Hematopoietic multipotent progenitor cell treated with erythropoietin and hydrocortisone succinate and interleukin-3 and kit ligand, for 8 days (in vitro differentiated cells): ENCODE measurements at regions not wholly inside any gene's neighbourhood (a gene's known extent, or its start where the extent isn't known, plus 50 kb on each side); places are given as distances from the start of the nearest gene placed in this dataset.
"Not testable (repeated sequence)": the region's sequence is repeated elsewhere in the genome, so short reads cannot be mapped to it uniquely, and the experiment has no call there.

Experiments
- DNase-seq: peaks from one replicate; pipeline ENCODE4 v3.0.0-alpha.2; 2015

GRCh38 chr4:18100657-18101056, 79.1 kb upstream of the LCORL start:
- no peak for DNase-seq

- not testable (repeated sequence) for DNase-seq
These were observed 68.9 kb upstream of the LCORL start for GRCh38 chr4:18090447-18090846.

GRCh38 chr4:18082236-18082635, 60.7 kb upstream of the LCORL start:
- DNase-seq = no peak

GRCh38 chr4:18081708-18082107, 60.2 kb upstream of the LCORL start:
- no peak for DNase-seq

GRCh38 chr4:18077808-18078207, 56.3 kb upstream of the LCORL start:
- DNase-seq = no peak

GRCh38 chr4:18075823-18076433, 54.4 kb upstream of the LCORL start:
- DNase-seq = peak; percentile 58

- DNase-seq = no peak
These were observed 50.3 kb upstream of the LCORL start for GRCh38 chr4:18071894-18072293.
